ENCODE measurements at regions not wholly inside any gene's neighbourhood (a gene's known extent, or its start where the extent isn't known, plus 50 kb on each side); places are given as distances from the start of the nearest gene placed in this dataset.
A peak's percentile ranks its signal among the peaks of the same experiment; 100 is the strongest.
"Not testable (repeated sequence)": the region's sequence is repeated elsewhere in the genome, so short reads cannot be mapped to it uniquely, and the experiment has no call there.

GRCh38 chr9:83142389-83142788, 79.4 kb upstream of the RASEF start:
- DNase-seq (ENCODE audit: low read depth): no peak
- in situ Hi-C loops (cut with HindIII; ENCODE audit: low pct_unique_long_range_greater_than_20kb, low sequenced_read_pairs): no loop called here

GRCh38 chr9:83141887-83142286, 78.9 kb upstream of the RASEF start:
- DNase-seq (ENCODE audit: low read depth): no peak
- in situ Hi-C loops (cut with HindIII; ENCODE audit: low pct_unique_long_range_greater_than_20kb, low sequenced_read_pairs): no loop called here

- in situ Hi-C loops (cut with HindIII; ENCODE audit: low pct_unique_long_range_greater_than_20kb, low sequenced_read_pairs): no loop called here
Observed at GRCh38 chr9:83140061-83140460, 77.1 kb upstream of the RASEF start.

GRCh38 chr9:83138422-83139135, 75.6 kb upstream of the RASEF start:
- DNase-seq (ENCODE audit: low read depth): no peak
- in situ Hi-C loops (cut with HindIII; ENCODE audit: low pct_unique_long_range_greater_than_20kb, low sequenced_read_pairs): no loop called here

More at GRCh38 chr9:83140061-83140460, 77.1 kb upstream of the RASEF start:
- DNase-seq (ENCODE audit: low read depth): no peak

GRCh38 chr9:83133316-83133715, 70.4 kb upstream of the RASEF start:
- DNase-seq (ENCODE audit: low read depth): no peak
- in situ Hi-C loops (cut with HindIII; ENCODE audit: low pct_unique_long_range_greater_than_20kb, low sequenced_read_pairs): no loop called here

GRCh38 chr9:83132768-83133167, 69.8 kb upstream of the RASEF start:
- DNase-seq (ENCODE audit: low read depth): no peak
- in situ Hi-C loops (cut with HindIII; ENCODE audit: low pct_unique_long_range_greater_than_20kb, low sequenced_read_pairs): no loop called here

- in situ Hi-C loops (cut with HindIII; ENCODE audit: low pct_unique_long_range_greater_than_20kb, low sequenced_read_pairs): no loop called here
- peak; percentile 3 for DNase-seq (ENCODE audit: low read depth)
Observed at GRCh38 chr9:83130541-83130940, 67.6 kb upstream of the RASEF start.

- in situ Hi-C loops (cut with HindIII; ENCODE audit: low pct_unique_long_range_greater_than_20kb, low sequenced_read_pairs): no loop called here
- no peak for DNase-seq (ENCODE audit: low read depth)
Observed at GRCh38 chr9:83125671-83126070, 62.7 kb upstream of the RASEF start.

- no peak for DNase-seq (ENCODE audit: low read depth)
- in situ Hi-C loops (cut with HindIII; ENCODE audit: low pct_unique_long_range_greater_than_20kb, low sequenced_read_pairs): no loop called here
Observed at GRCh38 chr9:83119873-83120272, 56.9 kb upstream of the RASEF start.

GRCh38 chr9:83116026-83116425, 53.1 kb upstream of the RASEF start:
- no peak for DNase-seq (ENCODE audit: low read depth)

GRCh38 chr9:83113445-83113844, 50.5 kb upstream of the RASEF start:
- DNase-seq (ENCODE audit: low read depth): peak; percentile 8
- in situ Hi-C loops (cut with HindIII; ENCODE audit: low pct_unique_long_range_greater_than_20kb, low sequenced_read_pairs): not testable (repeated sequence)

More at GRCh38 chr9:83116026-83116425, 53.1 kb upstream of the RASEF start:
- in situ Hi-C loops (cut with HindIII; ENCODE audit: low pct_unique_long_range_greater_than_20kb, low sequenced_read_pairs): no loop called here

All from Caki2 (cell line).